H9 (cell line): ENCODE measurements at regions not wholly inside any gene's neighbourhood (a gene's known extent, or its start where the extent isn't known, plus 50 kb on each side); places are given as distances from the start of the nearest gene placed in this dataset.

ENCODE experiments used
- DNase-seq: peaks from one replicate; pipeline ENCODE4 v3.0.0-alpha.2; 2017
- H2AFZ ChIP-seq: one replicate; pipeline ENCODE4 v1.6.1; 2013; ENCODE audit warnings: mild to moderate bottlenecking, low read length, control low read depth, moderate library complexity
- H2AK5ac ChIP-seq: 2 replicates; pipeline ENCODE4 v1.6.1; 2013; ENCODE audit warnings: low read length, control low read depth, mixed read lengths; ENCODE audit not compliant: insufficient read length
- H2BK120ac ChIP-seq: one replicate; pipeline ENCODE4 v1.6.1; 2013; ENCODE audit warnings: low read depth, mild to moderate bottlenecking, low read length, control low read depth, inconsistent platforms; ENCODE audit not compliant: poor library complexity, severe bottlenecking
- H2BK12ac ChIP-seq: 2 replicates; pipeline ENCODE4 v1.6.1; 2013; ENCODE audit warnings: low read length, control low read depth, mixed read lengths, low read depth; ENCODE audit not compliant: insufficient read length
- H2BK15ac ChIP-seq: 2 replicates; pipeline ENCODE4 v1.6.1; 2013; ENCODE audit warnings: low read depth, low read length, control low read depth
- H2BK20ac ChIP-seq: one replicate; pipeline ENCODE4 v1.6.1; 2013; ENCODE audit warnings: low read depth, mild to moderate bottlenecking, low read length, control low read depth, inconsistent platforms; ENCODE audit not compliant: poor library complexity, severe bottlenecking
- H2BK5ac ChIP-seq: 2 replicates; pipeline ENCODE4 v1.6.1; 2013; ENCODE audit warnings: low read length, control low read depth, mixed read lengths; ENCODE audit not compliant: insufficient read length
- H3K14ac ChIP-seq: 2 replicates; pipeline ENCODE4 v1.6.1; 2013; ENCODE audit warnings: low read length, control low read depth; ENCODE audit not compliant: insufficient read depth
- H3K18ac ChIP-seq: 2 replicates; pipeline ENCODE4 v1.6.1; 2013; ENCODE audit warnings: low read depth, mild to moderate bottlenecking, mixed read lengths, low read length, control low read depth; ENCODE audit not compliant: insufficient read length
- H3K23ac ChIP-seq: 2 replicates; pipeline ENCODE4 v1.6.1; 2013; ENCODE audit warnings: low read length, control low read depth, mixed read lengths, low read depth; ENCODE audit not compliant: insufficient read length
- H3K23me2 ChIP-seq: 2 replicates; pipeline ENCODE4 v1.6.1; 2013; ENCODE audit warnings: low read depth, mild to moderate bottlenecking, mixed read lengths, low read length, control low read depth; ENCODE audit not compliant: insufficient read length, poor library complexity, severe bottlenecking
- H3K27ac ChIP-seq: 2 replicates; pipeline ENCODE4 v1.5.1; 2013; ENCODE audit warnings: low read length, control low read depth, mixed read lengths, low read depth; ENCODE audit not compliant: insufficient read length
- H3K27me3 ChIP-seq: 2 replicates; pipeline ENCODE4 v1.6.1; 2013; ENCODE audit warnings: low read length, control low read depth, inconsistent platforms; ENCODE audit not compliant: insufficient read depth
- H3K4ac ChIP-seq: 2 replicates; pipeline ENCODE4 v1.6.1; 2013; ENCODE audit warnings: low read depth, mild to moderate bottlenecking, control low read depth, inconsistent platforms, low read length, moderate library complexity
- H3K4me1 ChIP-seq: 2 replicates; pipeline ENCODE4 v1.6.1; 2013; ENCODE audit warnings: low read length, control low read depth, inconsistent platforms; ENCODE audit not compliant: insufficient read depth
- H3K4me2 ChIP-seq: 2 replicates; pipeline ENCODE4 v1.6.1; 2013; ENCODE audit warnings: low read length, control low read depth, mixed read lengths; ENCODE audit not compliant: insufficient read length, insufficient read depth
- H3K56ac ChIP-seq: 2 replicates; pipeline ENCODE4 v1.6.1; 2013; ENCODE audit warnings: low read depth, mild to moderate bottlenecking, mixed read lengths, low read length, control low read depth; ENCODE audit not compliant: insufficient read length
- H3K79me1 ChIP-seq: 2 replicates; pipeline ENCODE4 v1.6.1; 2013; ENCODE audit warnings: low read depth, mild to moderate bottlenecking, moderate library complexity, low read length, control low read depth, inconsistent platforms; ENCODE audit not compliant: insufficient read depth, poor library complexity, severe bottlenecking
- H3K79me2 ChIP-seq: 2 replicates; pipeline ENCODE4 v1.6.1; 2013; ENCODE audit warnings: low read length, control low read depth, inconsistent platforms; ENCODE audit not compliant: insufficient read depth
- H3K9ac ChIP-seq: 2 replicates; pipeline ENCODE4 v1.6.1; 2013; ENCODE audit warnings: low read length, control low read depth, mixed read lengths; ENCODE audit not compliant: insufficient read length; ENCODE audit errors: extremely low read depth
- H3K9me3 ChIP-seq: one replicate; pipeline ENCODE4 v1.6.1; 2013; ENCODE audit warnings: low read depth, low read length, inconsistent platforms; ENCODE audit not compliant: control insufficient read depth
- H3T11ph ChIP-seq: one replicate; pipeline ENCODE4 v1.6.1; 2013; ENCODE audit warnings: mild to moderate bottlenecking, low read length, control low read depth, inconsistent platforms
- H4K20me1 ChIP-seq: one replicate; pipeline ENCODE4 v1.6.1; 2013; ENCODE audit not compliant: control insufficient read depth, insufficient read length, insufficient read depth
- H4K5ac ChIP-seq: 2 replicates; pipeline ENCODE4 v1.6.1; 2013; ENCODE audit warnings: low read depth, mild to moderate bottlenecking, mixed read lengths, low read length, control low read depth; ENCODE audit not compliant: insufficient read length
- H4K8ac ChIP-seq: replicated peaks from 2 replicates; pipeline ENCODE4 v1.6.1; 2013; ENCODE audit warnings: low read length, control low read depth, mixed read lengths, low read depth; ENCODE audit not compliant: insufficient read length
- H4K91ac ChIP-seq: 2 replicates; pipeline ENCODE4 v1.6.1; 2013; ENCODE audit warnings: low read depth, mild to moderate bottlenecking, moderate library complexity, mixed read lengths, low read length, control low read depth; ENCODE audit not compliant: insufficient read length
- H3K27ac Mint-ChIP-seq, 3 experiments: 2 replicates in 2 of 3; 3 replicates in 1 of 3; pipeline ENCODE4 v1.8.0; 2020 to 2021; ENCODE audit warnings: mixed read lengths in 3 of 3, mild to moderate bottlenecking in 1 of 3, moderate library complexity in 1 of 3
- H3K27me3 Mint-ChIP-seq: 2 replicates; pipeline ENCODE4 v1.8.0; 2021; ENCODE audit warnings: low read depth, mild to moderate bottlenecking, moderate library complexity, mixed read lengths
- H3K36me3 Mint-ChIP-seq, 3 experiments: 2 replicates in 2 of 3; 3 replicates in 1 of 3; pipeline ENCODE4 v1.8.0; 2020 to 2021; ENCODE audit warnings: low read depth in 3 of 3, mixed read lengths in 3 of 3; ENCODE audit not compliant: insufficient read depth in 1 of 3
- H3K4me1 Mint-ChIP-seq, 2 experiments: 2 replicates each; pipeline ENCODE4 v1.8.0; 2020; ENCODE audit warnings: mixed read lengths in 2 of 2
- H3K4me3 Mint-ChIP-seq, 2 experiments: 2 replicates in 1 of 2; 3 replicates in 1 of 2; pipeline ENCODE4 v1.8.0; 2020 to 2021; ENCODE audit warnings: mild to moderate bottlenecking in 2 of 2, mixed read lengths in 2 of 2, moderate library complexity in 1 of 2
- H3K9me3 Mint-ChIP-seq, 2 experiments: 2 replicates in 1 of 2; 3 replicates in 1 of 2; pipeline ENCODE4 v1.8.0; 2020; ENCODE audit warnings: mild to moderate bottlenecking in 2 of 2, mixed read lengths in 2 of 2, moderate library complexity in 1 of 2
- CTCF ChIP-seq: fragments of 200-600 bp; sonication (generic); conservative IDR thresholded peaks from 3 replicates; pipeline ENCODE4 v1.8.0; 2021; ENCODE audit warnings: antibody characterized with exemption, mild to moderate bottlenecking
- WGBS: extraction: QIAGEN DNeasy Blood & Tissue Kit; methylation state at CpG from one replicate; pipeline ENCODE4 v1.1.7; 2013; ENCODE audit warnings: missing lambda C conversion rate, low lambda C conversion rate, mixed read lengths; ENCODE audit not compliant: insufficient read length; ENCODE audit errors: extremely low coverage; 5-methylcytosine and 5-hydroxymethylcytosine counted together

GRCh38 chr5:15132816-15133405, 261.3 kb upstream of the ANKH start:
- no peak overlapping the region for H2BK15ac ChIP-seq
- no peak overlapping the region for H3K9ac ChIP-seq
- H3K4me1 ChIP-seq, result peaks cover 3% of the 10 kb centered on the region; the same call in 1 of the 2 replicates
- H3K23me2 ChIP-seq, result no peaks in the 10 kb centered on the region
- Mint-ChIP-seq H3K9me3 (peaks cover 0 to 6% of the 10 kb centered on the region in 2 experiments; a peak in 3 of 5 replicates), H3K4me1 (peaks cover 11 to 14% of the 10 kb centered on the region in 2 experiments), H3K36me3 (peaks cover 0 to 9% (median 5%) of the 10 kb centered on the region in 3 experiments; a peak in 4 of 7 replicates), H3K27ac (no peak overlapping the region; a peak in 1 of 7 replicates), H3K27me3 (no peaks in the 10 kb centered on the region), H3K4me3 (no peak overlapping the region)
- WGBS, result no CpG with 5 or more reads among the region's 5 CpGs
- no peak overlapping the region for H4K8ac ChIP-seq
- no peak for DNase-seq
- no peak overlapping the region for H3K4ac ChIP-seq
- H4K5ac ChIP-seq, result no peak overlapping the region
- no peaks in the 10 kb centered on the region for H3K9me3 ChIP-seq
- no peak overlapping the region for H2AFZ ChIP-seq
- H3K27me3 ChIP-seq, result no peaks in the 10 kb centered on the region; the same call in 1 of the 2 replicates
- no peak overlapping the region for H2AK5ac ChIP-seq
- no peak overlapping the region for H3K4me2 ChIP-seq
- no peak overlapping the region for H2BK20ac ChIP-seq
- no peaks in the 10 kb centered on the region for H3K79me1 ChIP-seq
- no peak overlapping the region for H3T11ph ChIP-seq
- peak overlapping the region; percentile 56; the same call in 1 of the 2 replicates for H3K14ac ChIP-seq
- H3K79me2 ChIP-seq, result no peaks in the 10 kb centered on the region
- no peak overlapping the region for H4K91ac ChIP-seq
- peak overlapping the region; percentile 59 for H2BK12ac ChIP-seq
- no peak overlapping the region for H2BK120ac ChIP-seq
- H3K23ac ChIP-seq, result no peak overlapping the region
- no peak overlapping the region for H2BK5ac ChIP-seq
- no peak for TF ChIP-seq CTCF
- H3K18ac ChIP-seq, result no peak overlapping the region
- no peak overlapping the region for H3K27ac ChIP-seq
- no peaks in the 10 kb centered on the region for H4K20me1 ChIP-seq
- H3K56ac ChIP-seq, result no peak overlapping the region
